HG02763 (cell line): ENCODE measurements at regions not wholly inside any gene's neighbourhood (a gene's known extent, or its start where the extent isn't known, plus 50 kb on each side); places are given as distances from the start of the nearest gene placed in this dataset.
"Not testable (repeated sequence)": the region's sequence is repeated elsewhere in the genome, so short reads cannot be mapped to it uniquely, and the experiment has no call there.

Experiments used
- ATAC-seq: cut with Tn5 transposase; IDR thresholded peaks from one replicate; pipeline ENCODE4 v1.9.1; 2021; ENCODE audit warnings: mild to moderate bottlenecking, moderate library complexity; ENCODE audit not compliant: unreplicated experiment

DNA sequence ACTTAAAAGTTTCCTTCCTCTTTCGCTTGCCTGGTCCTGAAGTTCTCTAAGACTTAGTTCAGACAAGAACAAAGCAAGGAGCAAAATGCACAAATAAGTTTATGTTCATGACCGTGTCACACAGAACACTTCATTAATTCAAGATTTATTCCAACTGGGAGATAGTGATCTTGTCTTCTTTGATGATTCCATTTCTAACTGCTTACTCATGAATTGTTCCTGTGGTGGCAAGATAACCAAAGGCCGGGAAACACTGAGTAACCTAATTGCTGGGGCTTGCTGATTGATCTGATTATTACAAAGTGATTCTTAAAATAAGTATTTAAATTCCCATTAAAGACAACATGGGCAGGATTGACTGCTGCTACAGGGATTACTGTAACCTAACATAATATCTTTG, 1462.9 kb upstream of the RAG2 start:
- no peak for ATAC-seq

DNA sequence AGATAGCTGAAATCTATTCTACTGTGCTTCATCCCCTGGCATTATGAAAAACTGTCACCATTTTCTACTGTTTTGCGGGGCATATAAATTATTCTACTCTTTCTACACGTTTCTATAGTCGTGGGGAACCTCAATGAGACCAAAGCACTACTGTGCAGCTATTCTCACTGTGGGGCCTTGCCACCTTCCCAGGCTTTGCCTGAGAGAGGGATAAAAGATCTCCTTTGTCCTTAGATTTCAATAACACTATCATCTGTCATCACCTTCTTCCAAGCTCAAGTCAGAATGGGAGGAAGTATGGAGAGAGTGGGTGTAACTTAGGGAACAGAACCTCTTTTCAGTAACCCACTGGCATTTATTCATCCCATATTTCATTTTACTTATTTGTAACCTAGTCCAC, 1462.1 kb upstream of the RAG2 start:
- ATAC-seq, result no peak

DNA sequence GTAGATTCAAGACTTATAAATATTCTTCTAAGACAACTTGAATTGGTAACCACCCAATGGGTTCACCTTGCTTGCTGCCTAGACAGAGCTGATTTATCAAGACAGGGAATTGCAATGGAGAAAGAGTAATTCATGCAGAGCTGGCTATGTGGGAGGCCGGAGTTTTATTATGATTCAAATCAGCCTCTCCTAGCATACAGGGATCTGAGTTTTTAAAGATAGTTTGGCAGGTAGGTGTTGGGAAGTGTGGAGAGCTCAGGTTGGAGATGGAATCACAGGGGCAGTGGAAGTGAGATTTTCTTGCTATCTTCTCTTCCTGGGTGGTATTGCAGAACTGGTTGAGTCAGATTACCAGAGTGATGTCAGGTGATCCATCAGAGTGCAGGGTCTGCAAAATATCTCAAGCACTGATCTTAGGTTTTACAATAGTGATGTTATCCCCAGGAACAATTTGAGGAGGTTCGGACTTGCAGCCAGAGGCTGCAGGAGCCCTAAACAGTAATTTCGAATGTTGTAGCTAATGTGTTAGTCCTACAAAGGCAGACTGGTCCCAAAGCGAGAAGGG, 1448.6 kb upstream of the RAG2 start:
- no peak for ATAC-seq

DNA sequence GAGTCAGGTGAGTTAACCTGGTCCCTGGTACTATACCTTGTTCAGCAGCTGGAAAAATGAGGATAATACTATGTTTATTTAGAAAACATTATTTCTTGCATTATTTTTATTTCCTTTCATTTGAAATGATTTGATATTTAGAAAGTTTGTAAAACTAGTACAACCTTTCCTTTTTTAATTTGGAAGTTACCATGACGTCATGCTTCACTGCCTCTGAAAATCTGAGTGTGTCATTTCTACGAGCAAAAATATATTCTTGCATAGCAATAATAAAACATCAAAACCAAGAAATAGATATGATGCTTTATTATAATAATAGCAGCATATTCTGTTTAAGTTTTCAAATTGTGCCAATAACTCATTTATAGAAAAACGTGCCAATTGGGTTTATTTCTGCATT, 1445.0 kb upstream of the RAG2 start:
- ATAC-seq, result no peak

DNA sequence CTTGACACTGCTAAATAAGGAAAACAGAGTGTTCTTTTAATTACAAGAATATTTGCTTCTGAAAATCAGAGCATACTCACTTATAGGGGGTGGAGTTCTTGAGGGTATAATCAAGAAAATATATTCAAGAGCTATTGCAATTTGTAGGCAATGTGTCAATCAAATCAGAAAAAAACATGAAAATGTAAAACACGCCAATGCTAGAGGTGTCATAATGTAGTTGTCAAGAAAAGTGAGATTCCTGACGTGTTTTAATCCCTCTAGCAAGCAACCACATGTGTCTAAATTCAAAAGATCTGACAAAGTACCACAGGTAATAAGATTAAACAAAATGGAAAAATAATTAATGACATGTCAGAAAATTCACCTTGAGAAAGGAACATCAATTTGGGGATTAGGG, 1440.7 kb upstream of the RAG2 start:
- ATAC-seq, result no peak

DNA sequence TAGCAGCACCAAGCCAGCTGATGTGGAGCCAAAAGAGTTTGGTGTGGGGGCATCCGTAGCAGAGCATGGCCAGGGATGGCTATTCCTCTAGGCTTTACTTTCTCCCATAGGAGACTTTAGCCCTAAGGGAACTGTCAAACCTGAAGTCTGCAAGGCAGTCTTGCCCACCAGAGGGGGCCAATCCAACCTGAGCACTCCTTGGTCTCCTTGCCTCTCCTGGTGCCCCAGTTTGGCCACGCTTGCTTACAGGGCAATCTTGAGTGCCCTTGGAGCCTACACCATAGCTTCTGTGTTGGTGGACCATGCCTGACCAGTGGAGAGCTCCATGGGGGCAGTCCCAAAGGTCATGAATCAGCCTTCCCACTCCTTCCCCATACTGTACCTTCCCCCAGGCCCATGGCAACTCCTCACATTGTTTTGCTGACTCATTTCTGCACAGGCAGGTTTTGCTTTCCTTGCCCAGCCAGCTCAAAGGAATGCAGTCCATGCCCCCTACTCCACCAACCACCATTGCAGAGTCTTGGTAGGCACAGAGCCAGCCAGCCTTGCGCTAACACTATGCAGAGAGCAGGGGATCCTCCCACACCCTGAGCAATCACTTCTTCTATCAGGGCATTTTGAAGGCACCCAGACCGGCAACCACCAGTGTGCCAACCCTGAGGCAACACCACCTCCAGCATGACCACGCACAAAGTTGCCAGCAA, 1421.2 kb upstream of the RAG2 start:
- no peak for ATAC-seq

DNA sequence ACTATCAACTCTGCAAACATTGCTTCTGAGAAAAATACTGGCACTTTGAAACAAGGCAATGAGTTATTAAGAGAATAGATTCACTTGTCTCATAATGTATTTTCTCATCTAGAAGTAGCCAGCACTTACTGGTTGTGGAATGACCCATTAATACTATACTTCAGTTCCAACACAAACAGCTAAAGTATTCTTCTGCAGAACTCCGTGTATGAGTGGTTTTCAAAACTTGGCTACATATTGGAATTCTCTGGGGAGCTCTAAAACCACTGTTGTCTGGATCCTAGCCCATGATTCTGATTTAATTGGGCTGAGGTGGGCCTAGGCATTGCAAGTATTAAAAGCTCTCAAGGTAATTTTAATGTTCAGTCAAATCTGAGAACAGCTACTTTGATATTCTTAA, 1416.4 kb upstream of the RAG2 start:
- no peak for ATAC-seq

DNA sequence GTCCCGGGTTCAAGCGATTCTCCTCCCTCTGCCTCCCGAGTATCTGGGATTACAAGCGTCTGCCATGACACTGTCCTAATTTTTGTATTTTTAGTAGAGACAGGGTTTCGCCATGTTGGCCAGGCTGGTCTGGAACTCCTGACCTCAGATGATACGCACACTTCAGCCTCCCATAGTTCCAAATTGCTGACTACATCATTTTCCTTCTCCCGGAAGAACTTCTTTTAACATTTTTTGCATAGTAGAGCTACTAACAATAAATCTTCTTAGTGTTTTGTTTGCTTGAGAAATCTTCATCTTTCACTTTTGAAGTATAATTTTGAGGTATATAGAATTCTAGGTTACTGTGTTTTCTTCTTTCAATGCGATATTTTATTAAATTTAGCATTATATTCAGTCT, 1415.1 kb upstream of the RAG2 start:
- ATAC-seq, result no peak

DNA sequence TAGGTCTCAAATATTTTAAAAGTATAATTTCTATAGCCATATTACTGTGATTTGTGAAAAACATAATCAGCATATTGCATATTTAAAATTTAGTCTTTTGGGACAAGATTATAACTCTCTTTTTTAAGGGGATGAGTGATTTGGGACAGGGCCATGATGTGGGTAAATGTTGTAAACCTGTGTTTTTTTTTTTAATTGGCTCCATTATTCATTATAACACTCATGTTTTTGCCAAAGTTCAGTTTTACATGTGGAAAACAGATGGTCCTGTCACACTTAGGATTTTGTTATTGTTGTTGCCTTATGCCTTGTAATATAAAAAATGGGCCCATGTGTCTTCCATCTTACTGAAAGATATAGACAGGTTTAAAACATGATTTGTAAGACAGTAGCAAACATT, 1413.5 kb upstream of the RAG2 start:
- ATAC-seq, result no peak

DNA sequence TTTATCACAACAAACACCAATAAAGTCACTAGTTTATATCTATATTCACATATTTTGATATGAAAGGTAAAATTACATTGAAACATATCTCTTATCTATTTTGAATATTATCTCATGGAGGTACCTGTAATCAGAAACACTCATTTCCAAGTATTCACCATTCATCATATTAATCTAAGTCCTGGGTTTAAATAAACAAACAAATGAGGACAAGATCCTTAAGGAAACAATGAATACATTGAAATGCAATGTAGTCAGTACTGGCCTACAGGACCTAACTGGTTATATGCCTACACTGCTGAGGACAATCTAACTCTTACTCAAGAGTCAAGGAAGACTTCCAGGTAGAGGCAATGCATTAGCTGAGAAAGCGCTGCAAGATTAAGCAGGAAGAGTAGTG, 1411.9 kb upstream of the RAG2 start:
- no peak for ATAC-seq

DNA sequence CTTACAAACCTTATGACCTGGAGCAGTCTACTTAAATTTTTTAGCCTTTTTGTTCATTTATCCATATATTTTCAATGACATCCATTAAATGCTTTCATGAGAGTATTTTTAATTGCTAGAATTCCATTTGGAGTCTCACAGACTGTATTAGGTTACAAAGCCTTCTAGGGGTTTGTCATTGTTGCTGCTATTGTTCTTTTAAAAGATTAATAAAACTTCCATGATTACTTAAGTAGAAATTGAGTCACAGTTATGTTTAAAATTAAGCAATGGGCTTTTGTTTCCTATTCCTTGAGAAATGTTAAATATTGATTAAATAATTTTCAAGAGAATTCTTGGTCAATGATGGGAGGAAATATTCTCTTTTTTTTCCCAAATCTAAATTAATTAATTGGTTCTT, 1408.4 kb upstream of the RAG2 start:
- ATAC-seq, result no peak

DNA sequence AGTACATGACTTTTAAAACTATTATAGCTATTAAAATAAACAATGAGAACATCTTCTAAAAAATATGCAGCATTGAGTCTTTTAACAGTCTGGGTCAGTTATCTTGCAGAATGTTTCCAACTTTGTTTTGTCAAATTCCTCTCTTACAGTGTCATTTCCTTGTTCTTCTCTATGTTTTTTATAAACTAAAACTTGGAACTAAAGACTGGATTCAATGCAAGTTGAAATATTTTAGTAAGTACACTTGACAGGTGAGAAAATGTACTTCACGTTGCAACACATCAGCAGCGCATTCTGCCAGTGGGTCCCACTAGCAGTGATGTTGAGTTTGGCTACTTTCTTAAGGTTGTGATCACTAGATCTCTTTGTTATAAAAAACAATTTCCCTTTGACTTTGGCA, 1407.6 kb upstream of the RAG2 start:
- ATAC-seq, result no peak

DNA sequence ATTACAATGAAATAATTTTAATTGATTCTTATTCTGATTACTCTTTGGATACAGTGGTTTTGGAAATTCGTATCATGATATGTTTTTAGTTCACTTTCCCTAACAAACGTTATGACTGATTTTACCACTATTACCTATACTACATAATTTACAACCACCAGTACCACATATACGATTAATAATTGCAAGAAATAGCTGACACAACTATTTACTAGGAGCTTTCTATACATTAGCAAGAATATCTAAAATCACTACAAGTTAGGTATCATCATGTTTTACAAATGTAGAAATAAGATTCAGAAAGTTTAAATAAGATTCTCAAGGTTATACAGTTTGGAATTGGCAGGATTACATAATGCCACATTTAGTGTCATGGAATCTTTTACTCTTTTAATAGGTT, 1401.1 kb upstream of the RAG2 start:
- ATAC-seq, result no peak

DNA sequence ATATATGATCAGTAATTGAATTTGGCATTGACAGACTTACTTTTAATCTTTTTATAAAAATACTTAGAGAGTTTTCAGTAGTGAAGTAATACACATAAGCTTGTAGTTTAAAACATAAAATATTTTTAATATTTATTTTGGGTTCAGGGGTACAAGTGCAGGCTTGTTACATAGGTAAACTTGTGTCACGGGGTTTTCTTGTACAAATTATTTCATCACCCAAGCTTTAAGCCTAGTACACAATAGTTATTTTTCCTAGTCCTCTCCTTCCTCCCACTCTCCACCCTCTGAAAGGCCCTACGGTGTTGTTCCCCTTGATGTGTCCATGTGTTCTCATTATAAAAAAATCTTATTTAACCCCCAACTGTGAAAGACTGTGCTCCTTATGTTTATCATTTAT, 1397.8 kb upstream of the RAG2 start:
- no peak for ATAC-seq

DNA sequence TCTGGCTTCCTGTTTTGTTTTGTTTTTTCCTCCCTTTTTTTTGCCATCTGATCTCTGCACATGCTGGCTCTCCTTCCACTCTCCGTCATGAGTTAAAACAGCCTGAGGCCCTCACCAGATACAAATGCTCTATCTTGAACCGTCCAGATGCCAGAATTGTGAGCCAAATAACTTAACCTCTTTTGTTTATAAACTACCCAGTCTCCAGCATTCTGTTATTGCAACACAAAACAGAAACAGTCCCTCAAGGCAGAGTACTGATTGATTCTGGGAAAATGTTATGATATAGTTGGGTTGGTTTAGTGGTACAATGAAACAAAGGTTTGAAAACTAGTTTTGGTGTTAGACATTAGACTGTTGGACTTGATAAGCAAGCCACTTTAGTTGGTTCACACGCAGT, 1390.0 kb upstream of the RAG2 start:
- no peak for ATAC-seq

DNA sequence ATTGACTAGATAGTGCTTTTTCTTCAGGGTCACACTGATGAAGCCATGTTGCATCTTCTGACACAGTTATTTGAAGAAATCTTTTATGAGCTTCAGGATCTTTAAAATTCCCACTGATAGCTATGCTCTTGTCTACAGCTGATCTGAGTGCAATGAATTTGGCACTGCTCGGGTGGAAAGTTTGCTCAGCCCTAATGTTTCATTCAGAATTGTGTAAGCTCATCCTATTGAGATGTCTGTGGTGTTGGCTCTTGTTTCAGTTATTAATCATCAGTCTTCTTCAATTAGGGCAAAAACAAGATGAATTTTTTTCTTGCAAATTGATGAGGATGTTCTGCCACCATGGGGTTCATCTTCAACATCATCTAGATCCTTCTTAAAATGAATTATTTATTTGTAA, 1387.0 kb upstream of the RAG2 start:
- no peak for ATAC-seq

DNA sequence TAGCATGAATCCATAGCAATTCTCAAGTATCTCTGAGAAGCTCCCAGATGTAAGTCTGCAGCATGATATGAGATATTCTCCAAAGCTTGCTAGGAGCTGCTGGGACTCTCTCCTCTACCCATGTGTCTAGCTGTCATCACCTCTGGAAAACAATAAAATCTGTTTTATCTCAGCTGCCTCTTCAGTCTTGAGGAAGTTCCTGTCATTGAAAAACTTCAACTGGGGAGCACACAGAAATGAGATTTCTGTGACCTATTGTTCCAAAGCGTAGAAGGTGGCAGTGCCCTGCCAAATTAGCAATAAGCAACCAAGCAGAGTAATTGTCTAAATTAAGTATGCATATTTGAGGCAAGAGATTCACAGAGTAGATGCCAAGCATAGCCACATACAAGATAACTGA, 1380.6 kb upstream of the RAG2 start:
- ATAC-seq, result no peak

DNA sequence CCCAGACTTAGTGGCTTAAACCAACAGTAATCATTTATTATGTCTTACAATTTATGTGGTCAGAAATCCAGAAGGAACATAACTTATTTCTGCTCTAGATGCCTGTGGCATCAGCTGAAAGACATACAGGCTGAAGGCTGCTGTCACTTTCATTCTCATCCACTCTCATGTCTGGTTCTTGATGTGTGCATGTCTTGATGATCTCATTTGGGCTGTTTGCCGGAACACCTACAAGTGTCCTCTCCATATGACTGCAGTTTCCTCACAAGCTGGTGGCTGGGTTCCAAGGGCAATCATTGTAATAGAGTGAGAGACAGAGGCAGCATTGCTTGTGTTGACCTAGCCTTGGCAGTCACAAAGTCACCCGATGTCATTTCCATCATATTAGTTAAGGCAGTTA, 1375.9 kb upstream of the RAG2 start:
- no peak for ATAC-seq

DNA sequence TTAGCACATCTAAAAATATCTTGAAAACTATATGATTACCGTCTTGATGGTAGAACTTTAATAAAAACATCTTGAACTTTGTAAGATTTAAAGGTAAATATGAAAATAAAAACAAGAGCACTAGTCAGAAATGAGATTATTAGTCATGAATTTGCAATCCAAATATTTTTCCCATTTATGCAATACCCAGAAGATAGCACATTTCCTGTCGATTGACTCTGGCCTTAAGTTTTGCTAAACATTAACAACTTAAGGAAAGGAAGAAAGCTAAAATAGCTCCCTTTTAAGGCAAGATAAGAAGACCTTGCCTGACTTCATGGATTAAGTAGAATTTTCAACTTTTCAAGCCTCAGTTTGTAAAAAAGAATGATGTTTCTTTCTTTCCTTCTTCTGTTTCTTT, 1374.7 kb upstream of the RAG2 start:
- ATAC-seq, result no peak

DNA sequence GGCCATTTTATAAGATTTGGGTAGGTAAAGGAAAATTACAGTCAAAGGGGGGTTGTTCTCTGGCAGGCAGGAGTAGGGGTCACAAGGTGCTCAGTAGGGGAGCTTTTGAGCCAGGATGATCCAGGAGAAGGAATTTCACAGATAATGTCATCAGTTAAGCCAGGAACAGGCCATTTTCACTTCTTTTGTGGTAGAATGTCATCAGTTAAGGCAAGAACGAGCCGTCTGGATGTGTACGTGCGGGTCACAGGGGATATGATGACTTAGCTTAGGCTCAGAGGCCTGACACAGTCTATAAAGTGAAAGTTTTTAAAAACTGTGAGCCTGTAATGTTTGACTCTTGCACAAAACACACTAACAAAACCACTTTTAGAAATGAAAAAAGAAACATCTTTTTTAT, 1371.3 kb upstream of the RAG2 start:
- not testable (repeated sequence) for ATAC-seq

DNA sequence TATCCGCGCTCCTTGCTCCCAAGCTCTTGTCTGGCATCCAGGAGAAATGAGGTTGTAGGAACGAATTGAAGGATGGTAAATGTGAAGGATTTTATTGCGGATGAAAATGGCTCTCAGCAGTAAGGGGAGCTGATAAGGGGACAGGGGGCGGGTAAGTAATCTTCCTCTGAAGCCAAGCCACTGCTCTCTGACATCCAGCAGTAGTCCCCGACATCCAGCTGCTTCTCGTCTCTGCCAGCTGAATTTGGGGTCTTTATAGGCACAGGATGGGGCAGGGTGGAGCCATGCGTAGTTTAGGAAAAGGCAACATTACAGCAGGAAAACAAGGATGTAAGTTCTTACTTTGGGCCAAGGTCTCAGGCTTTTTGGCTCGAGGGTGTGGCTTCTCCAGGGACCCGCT, 1370.1 kb upstream of the RAG2 start:
- no peak for ATAC-seq

DNA sequence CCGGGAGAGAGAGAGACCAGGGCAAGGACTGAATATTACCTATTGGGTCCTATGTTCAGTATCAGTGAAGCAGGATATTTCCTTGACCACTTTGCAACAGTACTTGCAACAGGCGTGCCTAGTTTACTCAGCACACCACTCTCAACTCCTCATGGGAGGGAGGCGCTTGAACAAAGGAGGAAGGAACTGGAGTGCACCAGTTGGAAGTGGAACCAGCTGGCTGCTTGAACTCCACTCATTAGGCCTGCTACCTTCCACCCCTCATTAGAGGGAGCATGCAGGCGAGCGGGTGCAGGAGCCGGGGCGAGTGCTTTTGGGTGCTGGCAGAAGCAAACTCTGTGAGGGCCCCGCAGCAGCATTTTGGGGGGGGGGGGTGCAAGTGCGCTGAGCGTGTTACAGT, 1369.6 kb upstream of the RAG2 start:
- no peak for ATAC-seq

DNA sequence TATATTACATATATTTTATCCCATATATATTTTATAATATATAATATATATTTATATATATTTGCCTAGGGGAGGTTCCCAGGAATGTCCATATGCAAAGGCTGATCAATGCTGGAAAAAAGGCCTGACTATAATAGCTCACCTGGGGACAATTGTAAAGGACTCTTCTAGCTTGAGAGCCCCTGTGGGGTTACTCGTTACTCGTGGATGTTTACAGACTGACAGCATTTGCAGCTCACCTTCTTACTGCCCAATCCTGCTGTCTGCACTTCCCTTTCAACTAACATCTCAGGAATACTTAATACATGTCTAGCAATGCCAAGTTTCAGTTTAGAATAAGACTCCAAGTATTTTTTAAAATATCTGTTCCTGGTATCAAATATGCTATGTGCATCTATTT, 1365.4 kb upstream of the RAG2 start:
- no peak for ATAC-seq
